ENCODE measurements at regions not wholly inside any gene's neighbourhood (a gene's known extent, or its start where the extent isn't known, plus 50 kb on each side); places are given as distances from the start of the nearest gene placed in this dataset.

- POLR2A ChIA-PET: no interaction called here
- CTCF ChIA-PET: no interaction called here
- TF ChIP-seq CTCF (IDR thresholded peaks at IDR 0.05; ENCODE audit: insufficient read depth, low read length, missing control alignments): no peak
- no peak for DNase-seq (ENCODE audit: low read depth, low spot score)
- no peak overlapping the region for H3K4me3 ChIP-seq (ENCODE audit: low read depth, low read length)
These were observed 186.3 kb upstream of the HNRNPA3 start for GRCh38 chr2:177026253-177026652.

- no peak for TF ChIP-seq CTCF (IDR thresholded peaks at IDR 0.05; ENCODE audit: insufficient read depth, low read length, missing control alignments)
- no peak overlapping the region for H3K4me3 ChIP-seq (ENCODE audit: low read depth, low read length)
- DNase-seq (ENCODE audit: low read depth, low spot score): no peak
- ChIA-PET CTCF (no interaction called here), POLR2A (no interaction called here)
These were observed 185.6 kb upstream of the HNRNPA3 start for GRCh38 chr2:177026956-177027355.

- POLR2A ChIA-PET: no interaction called here
- CTCF ChIA-PET: interaction anchor here (0.7 kb wide), 1 partner anchor 1778 kb away, joined by 3 read pairs; no protein-coding TSS in a partner anchor
- no peak overlapping the region for H3K4me3 ChIP-seq (ENCODE audit: low read depth, low read length)
- TF ChIP-seq CTCF (IDR thresholded peaks at IDR 0.05; ENCODE audit: insufficient read depth, low read length, missing control alignments): no peak
- no peak for DNase-seq (ENCODE audit: low read depth, low spot score)
These were observed 184.3 kb upstream of the HNRNPA3 start for GRCh38 chr2:177028296-177028695.

GRCh38 chr2:177029075-177029474 lies 183.5 kb upstream of the HNRNPA3 start:
- no peak for DNase-seq (ENCODE audit: low read depth, low spot score)
- ChIA-PET POLR2A (no interaction called here), CTCF (no interaction called here)
- TF ChIP-seq CTCF (IDR thresholded peaks at IDR 0.05; ENCODE audit: insufficient read depth, low read length, missing control alignments): no peak
- H3K4me3 ChIP-seq (ENCODE audit: low read depth, low read length): no peak overlapping the region

- CTCF ChIA-PET: no interaction called here
- POLR2A ChIA-PET: no interaction called here
- no peak overlapping the region for H3K4me3 ChIP-seq (ENCODE audit: low read depth, low read length)
- DNase-seq (ENCODE audit: low read depth, low spot score): no peak
- TF ChIP-seq CTCF (IDR thresholded peaks at IDR 0.05; ENCODE audit: insufficient read depth, low read length, missing control alignments): no peak
These were observed 183.1 kb upstream of the HNRNPA3 start for GRCh38 chr2:177029501-177029900.

GRCh38 chr2:177029901-177030300 lies 182.7 kb upstream of the HNRNPA3 start:
- H3K4me3 ChIP-seq (ENCODE audit: low read depth, low read length): no peak overlapping the region
- ChIA-PET POLR2A (no interaction called here), CTCF (no interaction called here)
- TF ChIP-seq CTCF (IDR thresholded peaks at IDR 0.05; ENCODE audit: insufficient read depth, low read length, missing control alignments): no peak
- DNase-seq (ENCODE audit: low read depth, low spot score): no peak

All from AG04449 (cell line).